Mesenchymal stem cell (in vitro differentiated cells and primary cell): ENCODE measurements at regions not wholly inside any gene's neighbourhood (a gene's known extent, or its start where the extent isn't known, plus 50 kb on each side); places are given as distances from the start of the nearest gene placed in this dataset.
"Not testable (repeated sequence)": the region's sequence is repeated elsewhere in the genome, so short reads cannot be mapped to it uniquely, and the experiment has no call there.

Experiments
- DNase-seq: peaks from one replicate; pipeline ENCODE4 v3.0.0-alpha.2; 2013
- H2AFZ ChIP-seq: one replicate; pipeline ENCODE4 v1.6.1; 2013; ENCODE audit warnings: low read depth, mild to moderate bottlenecking, control low read depth, inconsistent platforms, low read length, moderate library complexity
- H2AK5ac ChIP-seq: 2 replicates; pipeline ENCODE4 v1.6.1; 2013; ENCODE audit warnings: low read length, moderate library complexity, mild to moderate bottlenecking, inconsistent platforms; ENCODE audit not compliant: severe bottlenecking
- H2BK120ac ChIP-seq: one replicate; pipeline ENCODE4 v1.6.1; 2013; ENCODE audit warnings: low read depth, mild to moderate bottlenecking, inconsistent platforms, low read length, moderate library complexity
- H2BK12ac ChIP-seq, 2 experiments: one replicate each; pipeline ENCODE4 v1.6.1; 2013; ENCODE audit warnings: inconsistent platforms in 2 of 2, low read length in 2 of 2, mild to moderate bottlenecking in 2 of 2, moderate library complexity in 2 of 2, control low read depth in 1 of 2
- H2BK15ac ChIP-seq: one replicate; pipeline ENCODE4 v1.6.1; 2013; ENCODE audit warnings: mild to moderate bottlenecking, low read depth, inconsistent platforms; ENCODE audit not compliant: poor library complexity, severe bottlenecking
- H2BK5ac ChIP-seq: 2 replicates; pipeline ENCODE4 v1.6.1; 2013; ENCODE audit warnings: low read depth, mild to moderate bottlenecking, low read length, control low read depth, inconsistent platforms; ENCODE audit not compliant: poor library complexity, severe bottlenecking
- H3K14ac ChIP-seq, 2 experiments: one replicate each; pipeline ENCODE4 v1.6.1; 2013; ENCODE audit warnings: inconsistent platforms in 2 of 2, low read length in 2 of 2, control low read depth in 1 of 2, mild to moderate bottlenecking in 1 of 2, moderate library complexity in 1 of 2
- H3K18ac ChIP-seq, 2 experiments: one replicate each; pipeline ENCODE4 v1.6.1; 2013; ENCODE audit warnings: inconsistent platforms in 2 of 2, low read length in 2 of 2, control low read depth in 1 of 2, low read depth in 1 of 2, mild to moderate bottlenecking in 1 of 2
- H3K23ac ChIP-seq, 2 experiments: one replicate each; pipeline ENCODE4 v1.6.1; 2013; ENCODE audit warnings: inconsistent platforms in 2 of 2, low read length in 2 of 2, mild to moderate bottlenecking in 2 of 2, moderate library complexity in 2 of 2, control low read depth in 1 of 2
- H3K27ac ChIP-seq: 2 replicates; pipeline ENCODE4 v1.5.1; 2013; ENCODE audit warnings: mild to moderate bottlenecking, moderate library complexity, low read length, control low read depth, inconsistent platforms; ENCODE audit not compliant: poor library complexity, severe bottlenecking
- H3K27me3 ChIP-seq, 2 experiments: 2 replicates each; pipeline versions ENCODE4 v1.6.1 to v1.7.0; 2013; ENCODE audit warnings: low read length in 2 of 2, mild to moderate bottlenecking in 2 of 2, moderate library complexity in 2 of 2, control low read depth in 1 of 2, inconsistent platforms in 1 of 2; ENCODE audit not compliant: control insufficient read depth in 1 of 2, insufficient read depth in 1 of 2
- H3K36me3 ChIP-seq, 2 experiments: 2 replicates each; pipeline versions ENCODE4 v1.6.1 to v1.7.0; 2013; ENCODE audit warnings: low read length in 2 of 2, control low read depth in 1 of 2, inconsistent platforms in 1 of 2, low read depth in 1 of 2, mild to moderate bottlenecking in 1 of 2; ENCODE audit not compliant: insufficient read depth in 2 of 2, control insufficient read depth in 1 of 2
- H3K4ac ChIP-seq, 2 experiments: one replicate each; pipeline ENCODE4 v1.6.1; 2013; ENCODE audit warnings: inconsistent platforms in 2 of 2, low read length in 2 of 2, mild to moderate bottlenecking in 2 of 2, moderate library complexity in 2 of 2, control low read depth in 1 of 2, low read depth in 1 of 2
- H3K4me1 ChIP-seq: 2 replicates; pipeline ENCODE4 v1.6.1; 2013; ENCODE audit warnings: low read depth, low read length, control low read depth; ENCODE audit not compliant: control insufficient read depth, insufficient read depth
- H3K4me2 ChIP-seq: 2 replicates; pipeline ENCODE4 v1.6.1; 2013; ENCODE audit warnings: low read length, mild to moderate bottlenecking, inconsistent platforms; ENCODE audit not compliant: poor library complexity, severe bottlenecking
- H3K4me3 ChIP-seq, 2 experiments: 2 replicates each; pipeline versions ENCODE4 v1.5.1 to v1.7.0; 2013; ENCODE audit warnings: low read length in 2 of 2, mild to moderate bottlenecking in 2 of 2, control low read depth in 1 of 2, low read depth in 1 of 2; ENCODE audit not compliant: insufficient read depth in 1 of 2
- H3K79me1 ChIP-seq: replicated peaks from 2 replicates; pipeline ENCODE4 v1.6.1; 2013; ENCODE audit warnings: mild to moderate bottlenecking, control low read depth, low read length, inconsistent platforms; ENCODE audit not compliant: poor library complexity, severe bottlenecking
- H3K9ac ChIP-seq: 2 replicates; pipeline ENCODE4 v1.7.0; 2013; ENCODE audit warnings: mild to moderate bottlenecking, low read length, moderate library complexity
- H3K9me3 ChIP-seq: 2 replicates; pipeline ENCODE4 v1.7.0; 2013; ENCODE audit warnings: mild to moderate bottlenecking, low read length; ENCODE audit not compliant: control insufficient read depth
- H4K8ac ChIP-seq: one replicate; pipeline ENCODE4 v1.6.1; 2013; ENCODE audit warnings: inconsistent platforms, mild to moderate bottlenecking, low read length, moderate library complexity
- H4K91ac ChIP-seq: one replicate; pipeline ENCODE4 v1.6.1; 2013; ENCODE audit warnings: mild to moderate bottlenecking, low read length, inconsistent platforms
- WGBS: methylation state at CpG from one replicate; pipeline ENCODE4 v1.1.7; 2013; ENCODE audit warnings: mixed read lengths; 5-methylcytosine and 5-hydroxymethylcytosine counted together

GRCh38 chr13:18297359-18297758, 884.3 kb downstream of the TUBA3C start:
- H3K9ac ChIP-seq, H2BK12ac ChIP-seq, H2BK5ac ChIP-seq, H3K27me3 ChIP-seq, H4K91ac ChIP-seq, H3K4me1 ChIP-seq, H3K36me3 ChIP-seq, H2AK5ac ChIP-seq, DNase-seq, H2AFZ ChIP-seq, H3K9me3 ChIP-seq, H2BK15ac ChIP-seq, H3K4ac ChIP-seq, H3K4me2 ChIP-seq, H3K23ac ChIP-seq, H3K14ac ChIP-seq, H4K8ac ChIP-seq, H2BK120ac ChIP-seq, H3K79me1 ChIP-seq, H3K4me3 ChIP-seq, H3K27ac ChIP-seq, H3K18ac ChIP-seq: not testable (repeated sequence)
- 94% methylated on average over 46 of the region's 48 CpGs for WGBS

- not testable (repeated sequence) for H3K4me2 ChIP-seq, H2AK5ac ChIP-seq, H3K27me3 ChIP-seq, H3K18ac ChIP-seq, H2BK120ac ChIP-seq, H3K14ac ChIP-seq, DNase-seq, H3K79me1 ChIP-seq, H2BK15ac ChIP-seq, H2BK5ac ChIP-seq, H3K4ac ChIP-seq, H3K9ac ChIP-seq, H2AFZ ChIP-seq, H3K36me3 ChIP-seq, H3K9me3 ChIP-seq, H3K27ac ChIP-seq, H2BK12ac ChIP-seq, H3K23ac ChIP-seq, H4K8ac ChIP-seq, H4K91ac ChIP-seq, H3K4me1 ChIP-seq, H3K4me3 ChIP-seq
- WGBS = no CpG with 5 or more reads among the region's 7 CpGs
These were observed 885.0 kb downstream of the TUBA3C start for GRCh38 chr13:18296617-18297016.

GRCh38 chr13:18294311-18294710, 887.3 kb downstream of the TUBA3C start:
- H2BK15ac ChIP-seq, H3K14ac ChIP-seq, H2BK12ac ChIP-seq, H3K23ac ChIP-seq, H3K4me2 ChIP-seq, H2AFZ ChIP-seq, H3K27ac ChIP-seq, H3K18ac ChIP-seq, DNase-seq, H3K36me3 ChIP-seq, H3K27me3 ChIP-seq, H3K4me1 ChIP-seq, H2AK5ac ChIP-seq, H3K4ac ChIP-seq, H3K4me3 ChIP-seq, H3K9me3 ChIP-seq, H3K79me1 ChIP-seq, H2BK120ac ChIP-seq, H4K8ac ChIP-seq, H4K91ac ChIP-seq, H3K9ac ChIP-seq, H2BK5ac ChIP-seq: not testable (repeated sequence)
- 68% methylated on average over 16 of the region's 17 CpGs for WGBS

GRCh38 chr13:18286848-18287247, 894.8 kb downstream of the TUBA3C start:
- H3K4ac ChIP-seq, H3K23ac ChIP-seq, DNase-seq, H3K4me1 ChIP-seq, H3K4me3 ChIP-seq, H3K14ac ChIP-seq, H2BK5ac ChIP-seq, H3K4me2 ChIP-seq, H2AFZ ChIP-seq, H4K91ac ChIP-seq, H2AK5ac ChIP-seq, H2BK120ac ChIP-seq, H3K18ac ChIP-seq, H3K36me3 ChIP-seq, H2BK12ac ChIP-seq, H3K27ac ChIP-seq, H3K79me1 ChIP-seq, H4K8ac ChIP-seq, H2BK15ac ChIP-seq, H3K27me3 ChIP-seq, H3K9ac ChIP-seq, H3K9me3 ChIP-seq: not testable (repeated sequence)
- WGBS = no CpG with 5 or more reads among the region's 2 CpGs
